HUDEP-2 (cell line): ENCODE measurements at regions not wholly inside any gene's neighbourhood (a gene's known extent, or its start where the extent isn't known, plus 50 kb on each side); places are given as distances from the start of the nearest gene placed in this dataset.
"Not testable (repeated sequence)": the region's sequence is repeated elsewhere in the genome, so short reads cannot be mapped to it uniquely, and the experiment has no call there.

Source experiments
- DNase-seq, 76 experiments: peaks; one replicate each; lab custom pipeline; 2025; ENCODE audit not compliant: unreplicated experiment in 76 of 76; lab: John Stamatoyannopoulos, UW

- DNase-seq, result not testable (repeated sequence)
These were observed 102.8 kb upstream of the KCNMA1 start for GRCh38 chr10:77740396-77740795.

DNA sequence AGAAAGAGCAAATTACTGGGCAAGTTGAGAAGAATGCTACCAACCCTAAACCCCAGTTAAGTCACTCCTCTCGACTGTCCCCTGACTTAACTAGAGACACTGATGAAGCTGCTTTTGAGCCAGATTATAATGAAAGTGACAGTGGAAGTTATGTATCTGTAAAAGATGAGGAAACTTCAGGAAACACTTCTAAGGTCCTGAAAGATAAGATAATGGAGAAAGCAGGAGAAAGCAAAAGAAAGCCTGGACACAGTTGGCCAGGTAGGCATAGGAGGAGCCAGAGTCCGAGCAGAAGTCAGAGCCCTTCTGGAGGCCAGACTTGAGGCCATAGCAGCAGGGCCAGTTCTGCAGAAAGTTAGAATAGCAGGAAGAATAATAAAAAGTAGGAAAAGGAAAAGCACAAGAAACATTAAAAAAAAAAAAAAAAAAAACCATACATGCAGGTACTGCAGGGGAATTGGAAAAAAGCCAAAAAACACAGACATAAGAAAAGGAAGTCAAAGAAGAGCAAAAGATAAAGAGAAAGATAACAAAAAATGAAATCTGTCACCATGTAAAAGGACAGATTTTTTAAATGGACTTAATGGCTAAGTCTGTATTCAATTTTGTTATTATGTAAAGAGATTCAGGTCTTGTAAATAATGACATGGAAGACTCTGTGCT lies 101.0 kb upstream of the KCNMA1 start:
- no peak for DNase-seq

DNA sequence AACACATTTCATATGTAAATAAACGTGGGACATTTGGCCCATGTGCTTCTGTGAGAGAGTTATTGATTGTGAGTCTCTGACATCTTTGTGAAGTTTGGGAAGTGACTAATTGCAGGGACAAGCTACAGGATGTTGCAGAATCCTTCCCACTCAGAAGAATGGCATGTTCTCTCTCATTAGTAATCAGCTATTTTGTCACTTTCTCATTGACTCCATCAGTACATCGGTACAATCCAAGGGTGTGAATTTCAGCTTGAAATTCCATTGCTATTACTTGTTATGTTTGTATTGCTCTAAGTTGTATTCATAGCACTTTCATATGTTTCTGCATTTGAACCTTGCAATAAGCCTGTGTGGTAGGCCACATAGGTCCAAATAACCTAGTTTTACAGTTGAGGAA lies 100.0 kb upstream of the KCNMA1 start:
- DNase-seq, result no peak

DNA sequence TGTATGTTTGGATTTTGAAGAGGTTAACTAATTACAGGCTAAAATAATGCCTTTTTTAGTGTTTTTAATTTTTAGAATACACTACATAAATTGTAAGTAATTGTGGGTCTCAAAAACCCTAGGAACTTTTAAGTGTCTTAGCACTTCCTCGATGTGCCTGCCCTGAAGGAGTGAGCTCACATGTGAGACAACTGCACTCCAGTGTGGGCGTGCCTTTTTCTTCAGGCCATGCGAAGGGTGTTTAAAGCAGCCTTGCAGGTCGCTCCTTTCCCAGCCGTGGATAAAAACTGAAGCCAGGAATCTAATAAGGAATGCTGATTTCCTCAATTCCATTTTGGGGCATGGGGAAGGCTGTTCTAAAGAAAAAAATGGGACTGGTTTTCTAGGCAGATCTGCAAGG lies 97.5 kb upstream of the KCNMA1 start:
- DNase-seq, result not testable (repeated sequence)

GRCh38 chr10:77732213-77733003 lies 94.8 kb upstream of the KCNMA1 start:
- DNase-seq, result no peak

- DNase-seq, result no peak
These were observed 89.9 kb upstream of the KCNMA1 start for GRCh38 chr10:77727481-77727880.

DNA sequence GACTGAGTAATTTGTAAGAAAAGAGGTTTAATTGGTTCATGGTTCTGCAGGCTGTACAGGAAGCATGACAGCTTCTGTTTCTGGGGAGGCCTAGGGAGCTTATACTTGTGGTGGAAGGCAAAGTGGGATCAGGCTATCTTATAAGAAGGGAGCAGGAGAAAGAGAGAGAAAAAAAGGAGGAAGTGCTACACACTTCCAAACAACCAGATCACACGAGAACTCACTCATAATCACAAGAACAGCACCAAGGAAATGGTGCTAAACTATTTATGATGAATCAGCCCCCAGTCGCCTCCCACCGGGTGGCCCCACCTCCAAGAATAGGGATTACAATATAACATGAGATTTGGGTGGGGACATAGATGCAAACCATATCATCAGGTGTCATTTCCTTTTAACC lies 89.1 kb upstream of the KCNMA1 start:
- DNase-seq, result no peak

DNA sequence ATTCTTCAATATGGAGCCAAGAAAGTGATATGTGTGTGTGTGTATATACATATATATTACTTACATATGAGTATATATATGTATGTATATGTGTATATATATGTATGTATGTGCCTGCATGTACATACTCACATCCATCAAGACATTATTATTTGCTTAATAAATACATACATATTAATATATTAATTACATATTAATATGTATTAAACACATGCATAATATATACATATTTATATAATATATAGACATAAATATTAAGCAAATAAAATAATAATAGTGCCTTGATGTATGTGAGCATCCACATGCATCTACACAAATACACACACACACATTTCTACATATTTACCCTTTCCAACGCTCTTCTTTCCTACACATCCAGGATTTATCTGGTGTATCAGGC lies 88.7 kb upstream of the KCNMA1 start:
- DNase-seq, result no peak

DNA sequence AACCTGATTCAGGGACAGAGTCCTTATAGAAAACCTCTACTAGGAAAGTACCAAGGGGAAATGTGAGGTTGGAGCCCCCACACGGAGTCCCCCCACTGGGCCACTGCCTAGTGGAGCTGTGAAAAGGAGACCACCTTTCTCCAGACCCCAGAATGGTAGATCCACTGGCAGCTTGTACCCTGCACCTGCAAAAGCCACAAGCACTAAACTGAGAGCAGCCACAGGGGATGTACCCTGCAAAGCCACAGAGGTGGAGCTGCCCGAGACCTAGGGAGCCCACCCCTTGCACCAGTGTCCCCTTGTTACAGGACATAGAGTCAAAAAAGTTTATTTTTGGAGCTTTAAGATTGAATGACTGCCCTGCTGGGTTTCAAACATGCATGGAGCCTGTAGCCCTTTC lies 87.2 kb upstream of the KCNMA1 start:
- no peak for DNase-seq

GRCh38 chr10:77723376-77723775 lies 85.8 kb upstream of the KCNMA1 start:
- no peak for DNase-seq

GRCh38 chr10:77722956-77723355 lies 85.3 kb upstream of the KCNMA1 start:
- DNase-seq, result not testable (repeated sequence)

- DNase-seq, result no peak
These were observed 84.2 kb upstream of the KCNMA1 start for GRCh38 chr10:77721815-77722214.

DNA sequence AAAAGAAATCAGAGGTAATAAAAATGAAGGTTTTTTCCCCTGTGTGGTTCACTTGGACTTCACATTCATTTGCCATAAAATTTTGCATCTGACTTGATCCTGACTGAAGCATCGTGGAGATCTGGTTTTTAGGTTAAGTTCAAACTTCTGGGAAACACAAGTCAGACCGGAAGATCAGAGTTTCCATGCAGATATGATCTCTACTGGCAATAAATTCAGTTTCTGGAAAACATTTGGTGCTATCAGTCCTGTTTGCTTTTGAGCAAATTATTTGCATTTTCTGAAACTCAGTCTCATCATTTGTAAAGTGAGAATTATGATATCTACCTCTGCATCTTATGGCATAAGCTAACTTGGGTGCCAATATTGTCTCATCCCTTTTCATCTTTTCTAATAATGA lies 81.3 kb upstream of the KCNMA1 start:
- no peak for DNase-seq

DNA sequence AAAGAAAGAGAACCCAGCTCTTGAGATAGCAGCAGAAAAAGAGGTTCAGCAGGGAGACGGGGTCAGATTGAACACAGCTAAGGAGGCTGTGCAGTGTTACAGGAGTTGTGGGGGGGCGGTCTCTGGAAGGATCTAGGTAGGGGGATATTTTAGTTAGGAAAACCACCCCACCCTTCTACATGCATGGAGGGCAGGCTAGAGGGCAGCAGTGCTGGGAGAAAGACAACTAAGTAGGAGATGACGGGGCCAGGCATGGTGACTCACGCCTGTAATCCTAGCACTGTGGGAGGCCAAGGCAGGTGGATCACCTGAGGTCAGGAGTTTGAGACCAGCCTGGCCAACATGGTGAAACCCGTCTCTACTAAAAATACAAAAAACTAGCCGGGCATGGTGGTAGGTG lies 80.7 kb upstream of the KCNMA1 start:
- DNase-seq, result not testable (repeated sequence)

DNA sequence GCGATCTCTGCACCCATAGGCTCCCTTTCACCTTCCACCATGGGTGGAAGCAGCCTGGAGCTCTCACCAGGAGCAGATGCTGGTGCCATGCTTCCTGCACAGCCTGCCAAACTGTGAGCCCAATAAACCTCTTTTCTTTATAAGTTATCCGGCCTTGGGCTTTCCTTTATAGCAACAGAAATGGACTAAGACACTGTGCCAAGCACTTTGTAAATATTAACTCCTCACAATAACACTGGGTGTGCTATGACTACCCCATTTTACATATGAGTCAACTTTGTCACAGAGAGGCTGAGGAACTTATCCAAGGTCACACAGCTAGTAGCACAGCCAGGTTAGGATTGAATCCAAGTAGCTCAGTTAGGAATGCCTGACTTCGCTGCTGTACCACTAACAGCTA lies 79.7 kb upstream of the KCNMA1 start:
- DNase-seq, result no peak

- DNase-seq, result no peak
These were observed 79.1 kb upstream of the KCNMA1 start for GRCh38 chr10:77716458-77717317.

- no peak for DNase-seq
These were observed 77.9 kb upstream of the KCNMA1 start for GRCh38 chr10:77715536-77715935.

DNA sequence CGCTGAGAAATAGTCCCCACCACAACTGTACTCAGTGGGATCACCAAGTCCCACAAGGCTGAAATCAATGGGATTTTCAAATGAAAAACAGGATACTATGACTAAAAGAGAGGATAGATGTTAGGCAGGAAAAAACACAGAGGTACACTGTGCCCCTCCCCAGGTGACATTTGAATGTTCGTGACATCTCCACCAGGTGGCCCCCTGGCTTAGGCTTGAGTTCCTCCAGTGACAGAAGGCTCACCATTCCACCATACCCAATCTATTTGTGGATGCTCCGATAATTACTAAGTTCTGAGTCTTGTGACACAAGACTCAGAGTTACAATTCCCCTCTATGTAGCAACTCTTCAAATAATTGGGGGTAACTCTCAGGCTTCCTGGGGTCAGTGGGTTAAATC lies 77.5 kb upstream of the KCNMA1 start:
- peak in 2 of 76 experiments; percentile 4 to 20 for DNase-seq

- DNase-seq, result no peak
These were observed 76.1 kb upstream of the KCNMA1 start for GRCh38 chr10:77713521-77714280.

- DNase-seq, result no peak
These were observed 74.6 kb upstream of the KCNMA1 start for GRCh38 chr10:77712207-77712606.

DNA sequence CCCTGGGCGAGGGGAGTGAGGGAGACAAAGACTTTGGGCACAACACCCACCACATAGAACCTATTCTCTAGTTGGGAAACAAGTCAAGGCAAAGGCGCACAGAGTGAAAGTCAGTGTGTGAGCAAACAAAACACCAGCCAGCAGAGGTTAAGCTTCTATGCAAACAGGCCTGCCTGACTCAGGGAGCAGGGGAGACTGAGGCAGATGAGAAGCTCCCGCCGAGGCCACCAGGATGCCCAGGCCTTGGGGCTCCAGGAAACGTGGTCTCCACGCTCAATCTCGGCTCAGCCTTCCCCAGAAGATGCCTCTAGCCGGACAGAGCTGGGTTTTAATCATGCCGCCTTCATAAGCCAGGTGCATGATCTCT lies 74.1 kb upstream of the KCNMA1 start:
- DNase-seq, result no peak
